K562 (cell line): ENCODE measurements at regions not wholly inside any gene's neighbourhood (a gene's known extent, or its start where the extent isn't known, plus 50 kb on each side); places are given as distances from the start of the nearest gene placed in this dataset.
A peak's percentile ranks its signal among the peaks of the same experiment; 100 is the strongest.

ENCODE experiments used
- ARID2 ChIP-seq: fragments of 450-650 bp; IDR thresholded peaks from 2 replicates; pipeline ENCODE4 v1.6.1; 2017; ENCODE audit warnings: antibody characterized with exemption, mild to moderate bottlenecking
- CBFB ChIP-seq: sonication (generic); formaldehyde crosslinking; IDR thresholded peaks from 2 replicates; pipeline ENCODE4 v1.4.0; 2020; ENCODE audit warnings: mild to moderate bottlenecking, missing genetic modification reagents
- CCNT2 ChIP-seq: IDR thresholded peaks from 2 replicates; pipeline ENCODE4 v1.6.1; 2011; ENCODE audit warnings: borderline replicate concordance, low read depth, mild to moderate bottlenecking, moderate library complexity, mixed read lengths, low read length; ENCODE audit not compliant: insufficient read length; ENCODE audit errors: extremely low read depth
- ETV1 ChIP-seq: fragments of 450-650 bp; conservative IDR thresholded peaks from 2 replicates; pipeline ENCODE4 v1.6.1; 2016; ENCODE audit warnings: missing genetic modification characterization, control low read depth, low read depth, missing compliant biosample characterization
- FIP1L1 ChIP-seq: fragments of 200-400 bp; formaldehyde crosslinking; IDR thresholded peaks from 2 replicates; pipeline ENCODE4 v1.6.1; 2018; ENCODE audit warnings: mild to moderate bottlenecking, low read depth, low read length; ENCODE audit not compliant: poor library complexity, severe bottlenecking
- FOXA1 ChIP-seq: fragments of 450-650 bp; IDR thresholded peaks from 2 replicates; pipeline ENCODE4 v1.6.1; 2016; ENCODE audit warnings: mild to moderate bottlenecking, borderline replicate concordance
- GATA2 ChIP-seq: sonication (generic); formaldehyde crosslinking; IDR thresholded peaks from 2 replicates; pipeline ENCODE4 v1.4.0; 2020; ENCODE audit warnings: mild to moderate bottlenecking, missing genetic modification reagents
- HDAC1 ChIP-seq, 2 experiments: fragments of 450-650 bp; IDR thresholded peaks; 2 replicates each; pipeline ENCODE4 v1.6.1; 2016 to 2017; ENCODE audit warnings: inconsistent platforms in 1 of 2, mild to moderate bottlenecking in 1 of 2, moderate library complexity in 1 of 2
- HLTF ChIP-seq: fragments of 450-650 bp; IDR thresholded peaks from 2 replicates; pipeline ENCODE4 v1.6.1; 2016
- JUNB ChIP-seq: fragments of 450-650 bp; formaldehyde crosslinking; conservative IDR thresholded peaks from 2 replicates; pipeline ENCODE4 v1.4.0; 2020; ENCODE audit warnings: mild to moderate bottlenecking
- MEF2A ChIP-seq: IDR thresholded peaks from 2 replicates; pipeline ENCODE4 v1.6.1; 2011; ENCODE audit warnings: low read depth, mild to moderate bottlenecking, low read length, moderate library complexity; ENCODE audit not compliant: control insufficient read depth
- MTA2 ChIP-seq: fragments of 450-650 bp; IDR thresholded peaks from 2 replicates; pipeline ENCODE4 v1.6.1; 2016; ENCODE audit warnings: low read depth
- NEUROD1 ChIP-seq: fragments of 150-350 bp; IDR thresholded peaks from 2 replicates; pipeline ENCODE4 v1.6.1; 2014; ENCODE audit warnings: borderline replicate concordance, low read length, low read depth; ENCODE audit not compliant: partially characterized antibody
- NFXL1 ChIP-seq: fragments of 450-650 bp; formaldehyde crosslinking; IDR thresholded peaks from 2 replicates; pipeline ENCODE4 v1.4.0; 2021; ENCODE audit warnings: mild to moderate bottlenecking
- RBM14 ChIP-seq: fragments of 200-400 bp; formaldehyde crosslinking; IDR thresholded peaks from 2 replicates; pipeline ENCODE4 v1.6.1; 2018; ENCODE audit warnings: low read depth, mild to moderate bottlenecking, low read length, moderate library complexity, borderline replicate concordance; ENCODE audit not compliant: insufficient read depth
- RNF219 ChIP-seq: fragments of 250-450 bp; sonication (Bioruptor Pico); IDR thresholded peaks from 2 replicates; pipeline ENCODE4 v1.5.0; 2022; ENCODE audit warnings: mild to moderate bottlenecking
- SP1 ChIP-seq: sonication (generic); formaldehyde crosslinking; IDR thresholded peaks from 2 replicates; pipeline ENCODE4 v1.8.1; 2022; ENCODE audit warnings: mild to moderate bottlenecking, missing genetic modification reagents
- STAT5A ChIP-seq: IDR thresholded peaks from 2 replicates; pipeline ENCODE4 v1.6.1; 2012; ENCODE audit warnings: low read length, inconsistent platforms, borderline replicate concordance
- TCF3 ChIP-seq: sonication (generic); formaldehyde crosslinking; IDR thresholded peaks from 2 replicates; pipeline ENCODE4 v1.4.0; 2020; ENCODE audit warnings: mild to moderate bottlenecking, missing genetic modification reagents
- THRB ChIP-seq: fragments of 450-650 bp; formaldehyde crosslinking; conservative IDR thresholded peaks from 2 replicates; pipeline ENCODE4 v1.4.0; 2022; ENCODE audit warnings: mild to moderate bottlenecking, missing genetic modification characterization
- ZNF133 ChIP-seq: fragments of 250-450 bp; sonication (Bioruptor Pico); IDR thresholded peaks from 2 replicates; pipeline ENCODE4 v1.4.0; 2020; ENCODE audit warnings: mild to moderate bottlenecking
- ZNF280A ChIP-seq: fragments of 450-650 bp; IDR thresholded peaks from 2 replicates; pipeline ENCODE4 v1.6.1; 2018; ENCODE audit warnings: mild to moderate bottlenecking, low read depth; ENCODE audit not compliant: partially characterized antibody
- ZNF584 ChIP-seq: fragments of 200-800 bp; sonication (Bioruptor generic); IDR thresholded peaks from 2 replicates; pipeline ENCODE4 v1.6.1; 2016; ENCODE audit warnings: low read depth, mild to moderate bottlenecking, missing genetic modification characterization, missing compliant biosample characterization
- ZNF764 ChIP-seq: fragments of 250-450 bp; sonication (Bioruptor Pico); IDR thresholded peaks from 2 replicates; pipeline ENCODE4 v1.4.0; 2020; ENCODE audit warnings: low read depth, mild to moderate bottlenecking, moderate library complexity

- TF ChIP-seq ETV1 (0 out of 2 replicates have a peak, but pooled peaks have one; percentile 2), SP1 (CRISPR knock-in tag) (no peak), GATA2 (peak; percentile 81), ZNF133 (no peak), STAT5A (peak; percentile 95), FIP1L1 (no peak), MTA2 (peak; percentile 96), TCF3 (CRISPR knock-in tag) (peak; percentile 93), MEF2A (no peak), RBM14 (no peak), ZNF280A (no peak), ZNF764 (CRISPR knock-in tag) (no peak), NFXL1 (CRISPR knock-in tag) (peak; percentile 48; the same call in 1 of the 2 replicates), FOXA1 (no peak), CBFB (CRISPR knock-in tag) (no peak), THRB (no peak; the same call in none of the 2 replicates), RNF219 (CRISPR knock-in tag) (no peak), HLTF (no peak), ARID2 (no peak), CCNT2 (peak; percentile 74), HDAC1 (IDR thresholded peaks at IDR 0.05) (no peak), ZNF584 (peak; percentile 30; the same call in 1 of the 2 replicates), NEUROD1 (peak; percentile 71), JUNB (CRISPR knock-in tag) (no peak)
These were observed 254.0 kb upstream of the HTR1E start (continued) for GRCh38 chr6:86683132-86683908.
